Fibroblast of lung (primary cell): ENCODE measurements at regions not wholly inside any gene's neighbourhood (a gene's known extent, or its start where the extent isn't known, plus 50 kb on each side); places are given as distances from the start of the nearest gene placed in this dataset.

Source experiments
- DNase-seq, 2 donors: peaks; one replicate each; pipeline versions ENCODE4 v3.0.0 to v3.0.0-alpha.2; 2010; ENCODE audit warnings: low read depth in 2 of 2
- H2AFZ ChIP-seq: 2 replicates; pipeline ENCODE4 v1.5.1; 2012; ENCODE audit warnings: low read length, control low read depth, inconsistent platforms
- H3K27ac ChIP-seq: 2 replicates; pipeline ENCODE4 v1.5.1; 2011; ENCODE audit warnings: low read length, control low read depth; ENCODE audit not compliant: insufficient read depth
- H3K27me3 ChIP-seq: 2 replicates; pipeline ENCODE4 v1.5.1; 2011; ENCODE audit warnings: mild to moderate bottlenecking, low read length; ENCODE audit not compliant: control insufficient read depth, insufficient read depth
- H3K36me3 ChIP-seq: 2 replicates; pipeline ENCODE4 v1.5.1; 2011; ENCODE audit warnings: low read length; ENCODE audit not compliant: control insufficient read depth, insufficient read depth
- H3K4me1 ChIP-seq: 2 replicates; pipeline ENCODE4 v1.5.1; 2011; ENCODE audit warnings: low read length; ENCODE audit not compliant: control insufficient read depth, insufficient read depth; ENCODE audit errors: extremely low read depth
- H3K4me2 ChIP-seq: 2 replicates; pipeline ENCODE4 v1.5.1; 2011; ENCODE audit warnings: low read length, control low read depth; ENCODE audit not compliant: insufficient read depth; ENCODE audit errors: extremely low read depth
- H3K4me3 ChIP-seq, 4 experiments: fragments of 200-600 bp in 1 of 4; sonication (generic) in 1 of 4; replicated peaks in 1 of 4; 2 replicates each; pipeline ENCODE4 v1.5.1; 2011 to 2016; ENCODE audit warnings: low read length in 4 of 4, low read depth in 3 of 4, mild to moderate bottlenecking in 3 of 4, control low read depth in 2 of 4, inconsistent platforms in 1 of 4, mixed read lengths in 1 of 4; ENCODE audit not compliant: insufficient read depth in 1 of 4; ENCODE audit errors: control extremely low read depth in 1 of 4
- H3K79me2 ChIP-seq: 2 replicates; pipeline ENCODE4 v1.5.1; 2012; ENCODE audit warnings: mild to moderate bottlenecking, low read length, inconsistent platforms; ENCODE audit not compliant: control insufficient read depth, insufficient read depth
- H3K9ac ChIP-seq: 2 replicates; pipeline ENCODE4 v1.5.1; 2011; ENCODE audit warnings: mild to moderate bottlenecking, low read length, control low read depth; ENCODE audit not compliant: insufficient read depth
- H3K9me3 ChIP-seq: 2 replicates; pipeline ENCODE4 v1.5.1; 2012; ENCODE audit warnings: low read depth, low read length; ENCODE audit not compliant: control insufficient read depth, insufficient read depth
- H4K20me1 ChIP-seq: 2 replicates; pipeline ENCODE4 v1.5.1; 2011; ENCODE audit warnings: low read length; ENCODE audit not compliant: control insufficient read depth, insufficient read depth; ENCODE audit errors: extremely low read depth
- EZH2 ChIP-seq: IDR thresholded peaks from 2 replicates; pipeline ENCODE4 v1.5.1; 2012; ENCODE audit warnings: low read length, control low read depth, mild to moderate bottlenecking; ENCODE audit errors: missing control alignments
- TF ChIP-seq, protein P1 (sequence below), 2 donors: IDR thresholded peaks in 1 of 2; conservative IDR thresholded peaks in 1 of 2; 1 replicate in 1 of 2; 2 replicates in 1 of 2; pipeline ENCODE4 v1.5.1; 2011 to 2012; ENCODE audit warnings: low read length in 2 of 2, control low read depth in 1 of 2, inconsistent platforms in 1 of 2, low read depth in 1 of 2, mild to moderate bottlenecking in 1 of 2

DNA sequence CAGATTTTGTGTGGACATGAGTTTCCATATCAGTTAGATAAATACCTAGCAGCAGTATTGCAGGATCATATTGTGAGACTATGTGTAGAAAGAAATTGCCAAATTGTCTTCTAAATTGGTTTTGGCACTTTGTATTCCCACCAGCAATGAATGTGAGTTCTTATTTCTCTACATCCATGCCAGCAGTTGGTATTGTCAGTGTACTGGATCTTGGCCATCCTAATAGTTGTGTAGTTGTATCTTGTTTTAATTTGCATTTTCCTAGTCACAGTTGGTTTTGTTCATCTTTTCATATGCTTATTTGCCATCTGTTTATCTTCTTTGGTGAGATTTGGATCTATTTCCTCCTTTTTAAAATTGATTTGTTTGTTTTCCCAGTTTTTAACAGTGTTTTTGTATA, 154.7 kb upstream of the HCRTR2 start:
- Histone ChIP-seq H3K27me3 (no peaks in the 10 kb centered on the region), H3K4me2 (no peak overlapping the region), H2AFZ (no peak overlapping the region), H3K27ac (no peak overlapping the region), H3K36me3 (no peaks in the 10 kb centered on the region), H3K9ac (no peak overlapping the region), H3K4me3 (no peak overlapping the region), H3K79me2 (no peaks in the 10 kb centered on the region), H4K20me1 (no peaks in the 10 kb centered on the region), H3K4me1 (no peaks in the 10 kb centered on the region), H3K9me3 (no peaks in the 10 kb centered on the region)
- TF ChIP-seq, protein P1, sequence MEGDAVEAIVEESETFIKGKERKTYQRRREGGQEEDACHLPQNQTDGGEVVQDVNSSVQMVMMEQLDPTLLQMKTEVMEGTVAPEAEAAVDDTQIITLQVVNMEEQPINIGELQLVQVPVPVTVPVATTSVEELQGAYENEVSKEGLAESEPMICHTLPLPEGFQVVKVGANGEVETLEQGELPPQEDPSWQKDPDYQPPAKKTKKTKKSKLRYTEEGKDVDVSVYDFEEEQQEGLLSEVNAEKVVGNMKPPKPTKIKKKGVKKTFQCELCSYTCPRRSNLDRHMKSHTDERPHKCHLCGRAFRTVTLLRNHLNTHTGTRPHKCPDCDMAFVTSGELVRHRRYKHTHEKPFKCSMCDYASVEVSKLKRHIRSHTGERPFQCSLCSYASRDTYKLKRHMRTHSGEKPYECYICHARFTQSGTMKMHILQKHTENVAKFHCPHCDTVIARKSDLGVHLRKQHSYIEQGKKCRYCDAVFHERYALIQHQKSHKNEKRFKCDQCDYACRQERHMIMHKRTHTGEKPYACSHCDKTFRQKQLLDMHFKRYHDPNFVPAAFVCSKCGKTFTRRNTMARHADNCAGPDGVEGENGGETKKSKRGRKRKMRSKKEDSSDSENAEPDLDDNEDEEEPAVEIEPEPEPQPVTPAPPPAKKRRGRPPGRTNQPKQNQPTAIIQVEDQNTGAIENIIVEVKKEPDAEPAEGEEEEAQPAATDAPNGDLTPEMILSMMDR (conservative IDR thresholded peaks at IDR 0.05 in 1 of 2, IDR thresholded peaks at IDR 0.05 in 1 of 2; ENCODE audit: low read depth in 1 of 2, low read length in 2 of 2), result no peak
- no peak for TF ChIP-seq EZH2
- no peak for DNase-seq

DNA sequence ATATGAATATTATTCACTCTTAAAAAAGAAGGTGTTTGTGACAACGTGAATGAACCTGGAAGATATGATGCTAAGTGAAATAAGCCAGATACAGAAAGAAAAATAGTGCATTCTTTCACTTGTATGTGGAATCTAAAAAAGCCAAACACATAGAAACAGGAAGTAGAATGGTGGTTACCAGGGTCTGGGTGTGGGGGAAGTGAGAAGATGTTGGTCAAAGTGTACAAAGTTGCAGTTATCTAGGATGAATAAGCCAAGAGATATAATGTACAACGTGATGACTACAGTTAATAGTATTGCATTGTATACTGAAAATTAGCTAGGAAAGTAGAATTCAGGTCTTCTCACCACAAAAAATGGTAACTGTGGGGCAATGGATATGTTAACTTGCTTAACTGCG, 151.1 kb upstream of the HCRTR2 start:
- H3K4me1 ChIP-seq, result no peaks in the 10 kb centered on the region
- H3K27ac ChIP-seq, result no peak overlapping the region
- no peak for DNase-seq

DNA sequence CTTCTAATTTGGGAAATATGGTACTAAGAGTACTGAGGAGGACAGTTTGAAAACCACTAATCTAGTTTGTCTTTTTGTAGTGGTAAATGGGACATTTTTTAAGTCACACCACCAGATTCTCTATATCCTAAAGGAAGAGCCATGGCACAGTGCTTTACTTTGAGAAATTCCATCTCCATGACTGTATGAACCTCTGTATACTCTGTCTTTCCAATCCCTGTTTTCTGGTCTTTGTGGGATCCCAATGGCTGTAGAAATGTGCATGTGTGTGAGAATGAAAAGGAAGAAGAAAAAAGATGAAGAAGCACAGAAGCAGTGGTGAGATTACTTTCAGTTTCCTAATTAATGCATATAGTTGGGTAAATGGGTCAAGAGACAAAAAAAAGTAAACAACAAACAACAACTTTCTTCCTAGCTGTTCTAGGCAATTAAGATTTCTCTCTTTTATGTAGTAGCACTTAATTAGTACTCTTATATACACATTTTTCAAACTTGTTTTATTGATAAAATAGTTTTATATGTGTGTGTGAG, 141.2 kb upstream of the HCRTR2 start:
- H3K27ac ChIP-seq, result no peak overlapping the region
- H3K36me3 ChIP-seq, result no peaks in the 10 kb centered on the region
- no peaks in the 10 kb centered on the region for H3K27me3 ChIP-seq
- DNase-seq, result peak; percentile 28 to 41
- no peak overlapping the region for H3K4me3 ChIP-seq
- H2AFZ ChIP-seq, result no peak overlapping the region
- H3K9ac ChIP-seq, result no peak overlapping the region
- H3K9me3 ChIP-seq, result no peaks in the 10 kb centered on the region
- TF ChIP-seq, protein P1 (conservative IDR thresholded peaks at IDR 0.05 in 1 of 2, IDR thresholded peaks at IDR 0.05 in 1 of 2; ENCODE audit: low read depth in 1 of 2, low read length in 2 of 2), result no peak
- no peak for TF ChIP-seq EZH2
- H3K4me2 ChIP-seq, result no peak overlapping the region
- no peaks in the 10 kb centered on the region for H3K4me1 ChIP-seq
- no peaks in the 10 kb centered on the region for H4K20me1 ChIP-seq
- H3K79me2 ChIP-seq, result no peaks in the 10 kb centered on the region

More for the DNA sequence above, 151.1 kb upstream of the HCRTR2 start:
- no peaks in the 10 kb centered on the region for H3K79me2 ChIP-seq
- H3K9ac ChIP-seq, result no peak overlapping the region
- no peak overlapping the region for H3K4me3 ChIP-seq
- H3K4me2 ChIP-seq, result no peak overlapping the region
- no peaks in the 10 kb centered on the region for H4K20me1 ChIP-seq
- H3K27me3 ChIP-seq, result no peaks in the 10 kb centered on the region
- TF ChIP-seq, protein P1 (conservative IDR thresholded peaks at IDR 0.05 in 1 of 2, IDR thresholded peaks at IDR 0.05 in 1 of 2; ENCODE audit: low read depth in 1 of 2, low read length in 2 of 2), result no peak
- TF ChIP-seq EZH2, result no peak
- H2AFZ ChIP-seq, result no peak overlapping the region
- no peaks in the 10 kb centered on the region for H3K36me3 ChIP-seq
- no peaks in the 10 kb centered on the region for H3K9me3 ChIP-seq
